Medulla oblongata (tissue), 1 donor: ENCODE measurements at regions not wholly inside any gene's neighbourhood (a gene's known extent, or its start where the extent isn't known, plus 50 kb on each side); places are given as distances from the start of the nearest gene placed in this dataset.
"Not testable (repeated sequence)": the region's sequence is repeated elsewhere in the genome, so short reads cannot be mapped to it uniquely, and the experiment has no call there.

Experiments
- DNase-seq: peaks from one replicate; pipeline ENCODE4 v3.0.0-alpha.2; 2015; ENCODE audit errors: extremely low spot score

DNA sequence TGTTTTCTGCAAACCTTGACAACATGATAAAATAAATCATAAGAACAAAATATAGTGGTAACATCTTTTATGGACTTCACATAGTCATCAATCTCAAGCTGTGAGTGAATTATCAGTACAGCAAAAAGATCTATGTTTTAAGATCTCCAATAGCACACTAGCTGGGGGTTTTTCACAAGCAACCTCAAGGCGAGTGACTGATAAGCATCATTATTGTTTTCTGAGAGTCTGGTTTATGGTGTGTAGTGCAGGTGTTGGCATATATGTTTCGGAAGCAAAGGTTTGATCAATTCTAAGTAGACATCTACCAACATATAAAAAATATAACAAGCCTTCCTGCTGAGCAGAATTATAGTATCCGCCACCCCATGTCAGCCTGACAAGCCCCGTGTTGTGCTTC is 403.8 kb upstream of the MGMT start:
- DNase-seq = no peak

DNA sequence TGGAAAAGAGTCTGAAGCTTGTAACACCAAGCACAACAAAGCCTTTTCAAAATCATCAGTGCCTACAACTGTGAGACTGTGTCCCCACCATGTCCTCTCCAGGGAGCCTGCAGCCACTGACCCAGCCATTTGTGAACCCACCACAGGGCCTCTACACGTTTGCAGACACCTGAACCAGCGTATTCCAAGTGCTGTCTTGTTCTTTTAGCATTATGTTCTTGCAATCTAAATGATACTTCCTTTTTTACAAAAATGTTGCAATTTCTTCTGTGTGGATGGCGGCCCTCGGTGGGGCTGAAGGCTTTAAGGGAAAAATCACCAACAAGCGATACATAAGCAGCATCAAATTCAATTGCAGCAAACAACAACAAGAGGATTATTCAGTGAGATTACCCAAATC is 403.2 kb upstream of the MGMT start:
- DNase-seq = no peak

DNA sequence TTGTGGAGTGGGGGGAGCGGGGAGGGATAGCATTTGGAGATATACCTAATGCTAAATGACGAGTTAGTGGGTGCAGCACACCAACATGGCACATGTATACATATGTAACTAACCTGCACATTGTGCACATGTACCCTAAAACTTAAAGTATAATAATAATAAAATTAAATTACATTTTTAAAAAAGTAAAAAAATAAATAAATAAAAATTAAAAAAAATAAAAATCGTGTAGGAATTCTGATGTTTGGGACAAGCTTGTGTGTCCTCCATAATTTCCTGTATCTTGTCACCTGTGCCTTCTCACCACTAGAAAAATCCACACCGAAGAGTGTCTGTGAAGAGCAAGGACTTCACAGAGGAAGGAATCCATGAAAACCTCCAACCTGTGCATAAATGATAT is 400.5 kb upstream of the MGMT start:
- not testable (repeated sequence) for DNase-seq

DNA sequence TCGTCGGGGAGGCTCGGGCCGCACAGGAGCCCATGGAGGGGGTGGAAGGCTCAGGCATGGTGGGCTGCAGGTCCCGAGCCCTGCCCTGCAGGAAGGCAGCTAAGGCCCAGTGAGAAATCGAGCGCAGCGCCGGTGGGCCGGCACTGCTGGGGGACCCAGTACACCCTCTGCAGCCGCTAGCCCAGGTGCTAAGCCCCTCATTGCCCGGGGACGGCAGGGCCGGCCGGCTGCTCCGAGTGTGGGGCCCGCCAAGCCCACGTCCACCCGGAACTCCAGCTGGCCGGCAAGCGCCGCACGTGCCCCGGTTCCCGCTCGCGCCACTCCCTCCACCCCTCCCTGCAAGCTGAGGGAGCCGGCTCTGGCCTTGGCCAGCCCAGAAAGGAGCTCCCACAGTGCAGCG is 395.6 kb upstream of the MGMT start:
- not testable (repeated sequence) for DNase-seq

DNA sequence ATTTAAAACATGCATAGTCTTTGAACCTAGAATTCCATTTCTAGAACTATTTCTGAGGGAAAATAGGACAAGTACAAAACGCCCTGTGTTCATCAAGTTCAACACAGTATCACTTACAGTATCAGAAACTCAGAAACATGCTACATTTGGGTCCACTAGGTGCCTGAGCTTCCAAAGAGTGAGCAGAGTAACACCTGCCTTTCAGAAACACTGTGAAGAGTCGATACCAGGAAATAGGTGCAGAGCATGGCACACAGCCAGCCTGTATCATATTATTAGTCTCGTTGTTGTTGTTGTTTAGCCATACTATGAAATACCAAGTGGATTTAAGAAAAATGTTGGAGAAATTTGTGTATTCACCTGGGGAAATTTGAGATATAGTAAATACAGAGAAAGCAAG is 392.1 kb upstream of the MGMT start:
- no peak for DNase-seq

DNA sequence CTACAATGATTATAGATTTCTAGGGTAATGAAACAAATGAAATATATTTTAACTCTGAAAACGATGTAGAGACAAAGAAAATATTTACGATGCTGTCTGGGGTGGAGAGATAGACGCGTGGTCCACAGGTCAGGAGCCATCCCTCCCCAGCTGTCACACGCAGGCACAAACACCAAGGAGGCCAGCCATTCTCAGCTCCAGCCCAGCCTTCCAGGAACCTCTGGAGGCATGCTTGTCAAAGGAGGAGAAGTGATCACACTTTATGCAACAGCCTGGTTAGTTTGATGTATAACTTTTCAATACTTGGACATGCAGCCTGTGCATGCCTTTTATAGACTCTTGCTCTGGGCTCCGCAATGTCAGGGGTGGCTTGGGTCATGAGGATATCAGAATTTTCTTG is 391.5 kb upstream of the MGMT start:
- DNase-seq = no peak

DNA sequence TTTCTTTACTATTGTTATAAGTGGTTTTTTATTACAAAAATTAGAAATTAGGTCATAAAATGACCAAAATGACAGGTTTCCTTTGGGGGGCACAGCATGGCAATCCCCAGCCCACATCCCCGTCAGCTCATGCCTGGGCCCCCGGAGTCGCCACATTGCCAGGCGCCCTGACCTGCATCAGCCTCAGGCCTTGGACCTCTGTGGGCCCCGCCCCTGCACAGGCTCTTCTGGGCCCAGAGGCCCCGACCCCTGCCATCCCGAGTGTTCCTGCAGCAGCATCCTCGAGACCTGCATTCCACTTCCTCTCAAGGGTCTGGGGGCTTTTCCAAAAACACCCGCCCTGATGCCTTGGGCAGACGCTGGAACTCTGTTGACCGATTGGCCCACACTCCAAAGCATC is 391.1 kb upstream of the MGMT start:
- no peak for DNase-seq

DNA sequence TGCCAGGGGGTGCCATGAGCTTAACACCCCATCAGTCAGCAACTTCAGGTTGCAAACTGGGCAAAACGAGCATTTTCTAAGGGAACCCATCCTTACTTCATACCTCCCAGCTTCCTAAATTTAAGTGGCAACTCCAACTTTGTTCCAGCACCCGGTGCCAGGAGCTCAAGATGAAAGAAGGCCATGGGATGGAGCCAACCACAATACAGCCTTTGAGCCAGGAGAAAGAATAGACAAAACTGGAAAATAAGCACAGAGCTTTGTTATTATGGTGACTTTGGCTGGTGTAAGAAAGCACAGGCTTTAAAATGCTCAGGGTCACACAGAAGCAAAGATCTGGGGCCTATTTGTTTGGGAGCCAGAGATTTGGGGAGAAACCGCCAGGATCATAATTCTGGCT is 388.7 kb upstream of the MGMT start:
- DNase-seq = peak; percentile 57

DNA sequence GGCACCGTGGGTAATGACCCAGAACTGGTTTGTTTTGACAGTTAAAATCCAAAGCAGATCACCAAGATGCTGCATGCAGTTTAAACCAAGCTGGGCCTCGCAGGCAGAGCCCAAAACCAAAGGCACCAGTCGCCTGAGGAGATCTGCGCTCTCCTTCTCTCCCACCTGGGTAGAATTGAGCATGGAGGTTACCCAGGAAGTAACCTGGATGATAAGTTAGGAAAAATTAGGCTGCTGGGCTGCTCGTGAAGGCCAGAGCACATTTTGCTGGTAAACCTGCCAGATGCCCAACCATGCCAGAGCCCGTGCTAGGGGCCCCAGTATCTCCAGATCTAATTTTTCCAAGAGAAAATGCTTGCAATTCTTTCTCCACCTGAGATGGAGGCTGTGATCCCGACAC is 388.3 kb upstream of the MGMT start:
- DNase-seq = no peak

DNA sequence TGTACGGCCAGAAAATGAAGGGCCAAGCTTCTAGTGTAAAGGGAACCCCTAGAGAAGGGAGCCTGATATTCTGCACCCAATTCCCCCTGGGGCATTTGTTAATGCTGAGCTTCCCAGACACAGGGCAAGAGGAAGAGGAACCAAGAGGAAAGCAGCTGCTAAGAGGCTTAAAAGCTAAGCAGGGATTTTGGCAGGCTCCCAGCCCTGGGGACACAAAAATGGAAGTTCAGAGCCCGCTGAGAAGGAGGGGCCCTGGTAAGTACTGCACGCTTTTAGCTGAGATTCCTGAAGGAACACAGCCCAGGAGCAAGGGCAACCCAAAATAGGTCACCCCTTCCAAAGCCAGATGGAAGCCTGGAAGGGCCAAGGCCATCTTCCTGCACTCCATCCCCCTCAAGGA is 387.3 kb upstream of the MGMT start:
- peak; percentile 73 for DNase-seq

DNA sequence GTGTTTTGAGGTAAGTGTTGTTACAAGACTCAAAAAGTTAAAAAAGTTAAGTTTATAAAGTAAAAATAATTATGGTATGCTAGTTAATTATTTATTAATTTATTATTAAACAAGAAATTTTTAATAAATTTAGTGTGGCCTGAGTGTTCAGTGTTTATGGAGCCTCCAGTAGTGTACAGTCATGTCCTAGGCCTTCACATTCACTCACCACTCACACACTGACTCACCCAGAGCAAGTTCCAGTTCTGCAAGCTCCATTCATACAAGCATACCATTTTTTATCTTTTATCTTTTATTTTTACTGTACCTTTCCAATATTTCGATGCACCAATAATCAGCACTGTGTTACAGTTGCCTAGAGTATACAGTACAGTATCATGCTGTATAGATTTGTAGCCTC is 381.2 kb upstream of the MGMT start:
- DNase-seq = no peak

DNA sequence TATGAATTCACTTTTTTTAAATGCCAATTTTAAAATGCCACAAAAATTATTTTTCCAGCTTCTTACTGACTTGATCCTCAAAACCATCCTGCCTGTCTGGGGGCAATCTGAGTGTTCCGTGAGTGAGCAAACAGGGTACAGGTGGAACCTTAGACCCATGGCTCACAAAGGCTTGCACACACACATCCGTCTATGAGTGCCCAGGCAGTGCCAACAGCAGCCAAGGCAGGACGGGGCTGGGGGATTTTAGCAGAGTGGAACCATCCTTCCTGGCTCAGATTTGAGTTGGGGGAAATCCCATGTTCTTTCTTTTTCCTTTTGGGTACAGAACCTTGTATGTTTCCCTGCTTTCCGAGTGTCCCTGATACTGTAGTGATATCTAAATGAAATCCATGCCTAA is 377.7 kb upstream of the MGMT start:
- no peak for DNase-seq

DNA sequence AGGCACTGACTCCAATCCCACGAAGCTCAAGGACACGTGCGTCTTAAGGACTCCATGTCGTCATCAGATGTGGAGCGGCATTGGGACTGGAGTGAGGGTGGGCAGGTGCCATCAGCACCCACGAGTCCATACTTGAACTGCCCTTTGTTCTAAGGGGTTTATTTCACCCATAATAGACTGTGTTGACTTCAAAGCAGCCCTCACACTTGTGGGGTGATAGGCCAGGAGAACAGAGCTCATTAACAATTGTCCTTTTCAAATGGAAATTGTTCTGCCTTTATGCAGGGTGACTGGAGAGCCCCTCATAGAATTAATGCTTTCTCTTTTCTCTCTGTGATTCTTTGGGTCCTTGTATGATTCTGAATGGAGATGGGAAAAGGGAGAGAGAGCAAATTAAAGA is 376.9 kb upstream of the MGMT start:
- no peak for DNase-seq

DNA sequence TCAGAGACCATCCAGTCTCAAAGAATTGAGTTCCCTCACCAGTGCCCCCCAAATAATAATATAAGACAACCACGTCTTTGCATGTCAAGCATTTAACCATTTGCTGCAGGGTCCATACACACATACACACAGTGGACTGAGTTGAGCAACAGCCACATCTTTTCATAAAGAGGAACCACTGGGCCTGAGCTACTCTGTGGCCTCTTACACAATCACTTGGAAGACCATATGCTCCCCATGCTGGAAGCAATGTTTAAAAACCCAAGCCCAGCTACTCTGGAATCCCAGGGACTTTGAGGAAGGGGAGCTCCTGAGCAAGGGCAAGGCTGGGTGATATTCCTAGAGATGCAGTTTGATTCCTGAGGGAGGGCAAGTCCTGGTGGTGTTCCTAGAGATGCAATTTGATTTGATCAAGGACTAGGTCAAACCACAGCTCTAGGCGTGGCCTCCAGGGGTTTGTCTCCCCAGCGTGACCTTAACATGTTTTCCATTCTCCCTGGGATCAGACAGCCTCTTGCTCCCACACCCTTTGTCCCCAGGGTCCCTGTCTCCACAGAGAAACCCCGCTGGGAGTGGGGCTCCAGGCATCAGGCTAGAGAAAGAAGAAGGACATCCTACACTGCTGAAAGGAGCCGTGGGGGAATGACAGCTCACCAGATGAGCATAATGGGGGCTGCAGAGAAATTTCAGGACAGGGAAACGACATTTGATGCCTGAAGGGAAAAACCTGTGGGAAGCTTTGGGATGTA is 376.2 kb upstream of the MGMT start:
- no peak for DNase-seq

DNA sequence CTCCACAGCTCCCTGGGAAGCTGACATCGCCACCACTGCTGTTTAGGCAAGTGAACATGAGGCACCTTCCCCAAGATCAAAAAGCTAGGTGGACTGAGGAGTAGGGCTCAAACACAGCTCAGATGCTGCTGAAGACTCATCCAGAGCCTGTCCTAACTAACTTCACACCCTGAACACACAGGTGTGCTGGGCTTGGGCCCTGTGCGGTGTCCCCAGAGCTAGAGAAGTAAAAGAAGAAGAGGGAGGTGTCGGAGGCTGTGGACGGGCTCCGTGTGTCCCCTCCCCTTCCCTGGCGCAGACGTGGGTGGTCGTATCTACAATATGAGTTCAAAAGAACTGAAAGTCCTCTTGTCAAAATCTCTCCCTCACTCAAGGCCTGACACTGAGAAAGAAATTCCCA is 373.4 kb upstream of the MGMT start:
- DNase-seq = no peak

DNA sequence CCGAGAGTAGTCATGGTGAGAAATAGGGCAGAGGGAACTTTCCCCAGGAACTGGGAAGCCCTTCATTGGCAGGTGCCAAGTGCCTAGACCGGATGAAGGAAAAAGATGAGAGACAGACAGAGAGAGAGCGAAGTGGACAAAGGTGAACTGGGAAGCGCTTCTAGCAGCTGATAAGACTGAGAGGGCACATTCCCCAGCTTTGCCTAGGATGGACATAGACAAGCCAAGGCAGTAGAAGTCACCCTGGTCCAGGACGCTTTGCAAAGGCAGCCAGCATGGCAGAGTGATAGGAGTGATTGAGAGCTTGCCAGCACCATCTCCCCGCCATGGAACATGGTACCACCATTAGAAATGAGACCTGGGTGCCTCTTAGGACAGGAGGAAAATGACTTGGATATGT is 372.8 kb upstream of the MGMT start:
- DNase-seq = no peak

DNA sequence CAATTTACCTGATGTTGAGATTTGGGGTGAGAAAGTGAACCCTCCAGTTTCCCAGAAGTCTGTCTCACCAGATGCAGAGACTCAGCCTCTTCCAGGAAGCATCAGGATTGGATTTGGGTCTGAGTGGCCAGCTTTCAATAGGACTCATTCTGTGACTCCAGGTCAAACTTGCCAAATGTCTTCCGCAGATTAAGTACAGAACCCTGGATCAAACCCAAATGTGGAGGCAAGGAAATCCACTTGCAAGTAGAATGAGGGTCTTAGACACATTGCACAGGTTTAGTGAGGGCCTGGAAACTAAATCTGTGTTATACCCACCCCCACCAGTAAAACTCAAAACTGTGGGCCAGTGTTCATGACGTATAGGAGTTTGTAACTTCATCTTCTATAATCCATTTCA is 372.2 kb upstream of the MGMT start:
- no peak for DNase-seq

DNA sequence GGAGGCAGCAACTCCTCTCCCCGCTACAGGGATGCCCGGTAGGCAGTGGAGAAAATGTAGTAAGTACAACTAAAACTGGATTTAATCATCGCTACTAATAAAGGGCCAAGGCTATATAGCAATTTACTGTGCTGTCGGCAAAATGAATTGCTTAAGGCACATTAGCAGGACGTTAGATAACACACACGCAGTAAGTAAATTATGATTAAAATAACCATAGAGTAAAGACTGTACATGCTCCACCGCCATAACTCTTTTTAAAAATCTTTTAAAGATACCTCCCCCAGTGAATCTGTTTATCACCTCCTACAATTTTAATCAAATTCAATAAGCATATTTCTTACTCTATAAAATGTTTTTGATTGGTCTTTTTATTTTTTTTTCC is 371.4 kb upstream of the MGMT start:
- no peak for DNase-seq

DNA sequence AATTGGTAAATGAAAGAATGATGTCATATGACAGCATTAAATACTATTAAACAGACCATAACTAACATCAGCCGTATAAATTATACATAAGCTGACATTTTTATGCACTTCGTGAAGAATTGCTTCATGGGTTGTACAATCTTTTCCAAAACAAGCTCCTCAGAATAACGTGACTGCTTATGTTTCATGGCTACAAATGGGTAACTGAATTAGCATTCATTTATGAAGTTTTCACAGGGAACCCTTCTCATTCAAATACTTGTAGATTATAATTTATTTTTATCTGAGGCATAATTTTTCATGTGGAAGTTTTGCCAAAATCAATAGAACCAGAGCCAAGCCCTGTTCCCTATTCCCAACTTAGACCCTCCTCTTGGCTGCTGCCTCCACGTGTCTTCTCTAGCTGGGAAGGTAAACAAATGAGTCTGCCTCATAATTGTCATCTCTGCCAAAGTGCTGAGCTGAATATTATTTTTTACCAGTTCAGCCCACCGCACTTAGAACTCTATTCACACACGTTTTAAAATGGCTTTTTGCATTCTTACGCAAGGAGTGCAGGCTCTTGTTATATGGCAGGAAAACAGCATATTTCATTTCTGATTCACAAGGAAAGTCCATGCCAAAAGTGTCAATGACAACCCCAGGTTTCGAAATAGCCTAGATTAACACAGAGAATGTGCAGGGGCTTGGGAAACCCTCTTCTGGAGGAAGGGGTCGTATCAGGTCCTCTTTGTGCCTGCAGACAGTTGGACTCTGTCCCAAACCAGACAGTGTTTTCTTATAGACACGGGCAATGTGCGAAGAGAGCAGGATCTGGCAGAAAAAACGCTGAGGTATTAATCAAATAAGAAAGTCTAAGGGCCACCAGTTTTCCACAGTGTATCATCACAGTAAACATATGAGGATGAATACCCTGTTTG is 370.7 kb upstream of the MGMT start:
- no peak for DNase-seq

DNA sequence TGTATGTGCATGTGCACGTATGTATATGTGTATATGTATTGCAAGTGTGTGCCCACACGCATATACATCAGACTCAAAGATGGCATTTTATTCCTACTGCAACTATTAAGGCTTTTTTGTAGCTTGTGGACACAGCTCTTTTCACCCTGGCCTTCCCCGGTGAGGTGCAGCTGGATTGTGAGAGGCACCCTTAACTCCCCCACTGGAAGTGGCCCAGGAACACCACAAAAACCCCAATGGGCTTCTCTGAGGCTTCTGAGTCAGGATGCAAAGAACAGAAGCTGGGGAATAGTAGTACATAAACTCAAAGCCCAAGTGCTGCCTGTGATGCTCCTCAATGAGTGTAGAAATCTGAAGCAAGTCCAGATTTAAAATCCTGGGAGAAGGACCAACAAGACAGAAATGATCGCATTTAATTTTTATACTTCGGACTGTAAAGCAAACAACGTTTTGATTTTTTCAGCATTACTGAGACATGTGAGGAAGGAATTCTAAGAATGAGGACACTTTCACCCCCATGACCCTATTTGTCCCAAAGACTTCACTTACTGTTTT is 369.2 kb upstream of the MGMT start:
- DNase-seq = no peak

DNA sequence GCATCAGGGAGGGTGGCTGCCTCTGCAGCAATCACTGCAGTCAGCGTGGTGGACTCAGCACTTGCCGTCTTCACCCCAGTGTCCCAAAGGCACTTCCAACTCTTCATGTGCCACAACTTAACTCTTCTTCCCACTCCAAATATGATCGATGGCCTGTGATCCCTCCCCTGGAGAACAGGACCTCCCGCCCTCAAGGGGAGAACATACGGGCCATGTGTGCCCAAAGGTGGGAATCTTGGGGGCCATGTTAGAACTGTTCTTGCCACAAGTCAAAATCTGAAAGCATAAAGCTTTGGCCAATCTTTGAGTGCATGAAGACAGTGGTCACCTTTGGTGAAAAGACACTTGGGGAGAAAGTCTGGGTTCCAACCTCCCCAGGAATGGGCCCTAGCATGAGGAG is 368.5 kb upstream of the MGMT start:
- no peak for DNase-seq

DNA sequence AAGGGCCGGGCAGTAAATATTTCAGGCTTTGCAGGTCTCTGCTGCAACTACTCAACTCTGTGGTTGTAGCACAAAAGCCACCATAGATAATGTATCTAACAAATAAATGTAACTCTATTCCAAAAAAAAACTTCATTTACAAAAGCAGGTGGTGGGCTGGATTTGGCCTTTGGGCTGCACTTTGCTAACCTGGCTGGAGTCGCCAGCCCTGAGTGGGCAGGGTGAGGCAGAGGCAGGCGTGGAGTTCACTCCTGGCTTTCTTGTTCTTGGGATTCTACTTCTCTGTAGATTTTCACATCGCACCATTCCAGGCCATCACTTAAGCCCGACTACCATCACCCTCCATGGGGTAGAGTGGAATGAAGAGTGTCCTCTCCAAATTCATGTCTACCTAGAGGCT is 367.6 kb upstream of the MGMT start:
- DNase-seq = no peak

DNA sequence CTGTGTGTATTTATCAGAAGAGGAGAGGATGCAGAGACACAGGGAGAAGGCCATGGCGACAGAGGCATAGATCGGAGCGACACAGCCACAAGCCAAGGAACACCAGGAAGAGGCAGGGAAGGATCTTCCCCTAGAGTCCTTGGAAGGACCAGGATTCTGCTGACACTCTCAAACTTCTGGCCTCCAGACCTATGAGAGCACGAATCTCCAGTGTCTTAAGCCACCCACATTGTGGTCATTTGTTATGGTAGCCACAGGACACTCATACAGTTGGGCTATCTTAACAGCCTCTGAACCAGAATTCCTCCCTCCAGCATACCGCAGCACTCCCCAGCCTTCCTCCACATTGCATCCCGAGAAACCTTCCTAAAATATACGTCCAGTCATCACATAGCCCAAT is 367.0 kb upstream of the MGMT start:
- DNase-seq = no peak
